Breast epithelium (tissue), 4 donors: ENCODE measurements at regions not wholly inside any gene's neighbourhood (a gene's known extent, or its start where the extent isn't known, plus 50 kb on each side); places are given as distances from the start of the nearest gene placed in this dataset.
A peak's percentile ranks its signal among the peaks of the same experiment; 100 is the strongest.

Experiments
- DNase-seq, 2 donors: peaks; one replicate each; pipeline ENCODE4 v3.0.0-alpha.2; 2019; ENCODE audit warnings: low spot score in 2 of 2
- H3K27ac ChIP-seq, 2 donors: fragments of 200-600 bp; sonication (generic) in 1 of 2; one replicate each; pipeline ENCODE4 v1.5.1; 2016 to 2019; ENCODE audit warnings: mild to moderate bottlenecking in 1 of 2
- H3K27me3 ChIP-seq, 2 donors: fragments of 200-600 bp; sonication (generic) in 1 of 2; one replicate each; pipeline versions ENCODE4 v1.5.1 to v1.6.0; 2017 to 2019; ENCODE audit warnings: control low read depth in 1 of 2, mild to moderate bottlenecking in 1 of 2
- H3K36me3 ChIP-seq: fragments of 200-600 bp; one replicate; pipeline ENCODE4 v1.5.1; 2019
- H3K4me1 ChIP-seq, 2 donors: fragments of 200-600 bp; sonication (generic); one replicate each; pipeline ENCODE4 v1.5.1; 2016 to 2019; ENCODE audit warnings: control low read depth in 1 of 2
- H3K4me3 ChIP-seq, 3 donors: fragments of 200-600 bp; sonication (generic); 1 replicate in 2 of 3; 2 replicates in 1 of 3; pipeline ENCODE4 v1.5.1; 2016 to 2019; ENCODE audit warnings: mild to moderate bottlenecking in 3 of 3, moderate library complexity in 2 of 3
- H3K9me3 ChIP-seq, 2 donors: fragments of 200-600 bp; sonication (generic) in 1 of 2; one replicate each; pipeline ENCODE4 v1.5.1; 2016 to 2019; ENCODE audit warnings: control low read depth in 1 of 2
- CTCF ChIP-seq, 3 donors: fragments of 450-650 bp; IDR thresholded peaks; one replicate each; pipeline ENCODE4 v1.5.1; 2016 to 2017; ENCODE audit warnings: antibody characterized with exemption in 3 of 3, mild to moderate bottlenecking in 3 of 3, moderate library complexity in 3 of 3
- POLR2A ChIP-seq: fragments of 450-650 bp; IDR thresholded peaks from one replicate; pipeline ENCODE4 v1.6.1; 2016; ENCODE audit warnings: antibody characterized with exemption, mild to moderate bottlenecking, moderate library complexity
- POLR2AphosphoS5 ChIP-seq, 3 donors: sonication (generic); formaldehyde crosslinking; IDR thresholded peaks; one replicate each; pipeline ENCODE4 v1.6.1; 2017; ENCODE audit warnings: antibody characterized with exemption in 3 of 3
- intact Hi-C: fragments of 100-400 bp; cut with DNase I; formaldehyde crosslinking; loops from one replicate; pipeline ENCODE4 v1.15.1; 2023; ENCODE audit warnings: low total_unique reads

- Histone ChIP-seq H3K27me3 (no peaks in the 10 kb centered on the region), H3K4me1 (peaks cover 0 to 5% of the 10 kb centered on the region in 2 donors), H3K27ac (peak overlapping the region; percentile 94 to 98), H3K9me3 (no peaks in the 10 kb centered on the region), H3K36me3 (no peaks in the 10 kb centered on the region), H3K4me3 (peak overlapping the region; percentile 56 to 87 (median 73))
- no peak for TF ChIP-seq CTCF (IDR thresholded peaks at IDR 0.05)
- TF ChIP-seq POLR2AphosphoS5 (IDR thresholded peaks at IDR 0.05), result peak; percentile 90 to 99 (median 96)
- peak; percentile 96 for TF ChIP-seq POLR2A
- peak; percentile 94 to 95 for DNase-seq
- intact Hi-C loops, result loop anchor here (2.0 kb wide), 1 partner anchor 65 kb away; no protein-coding TSS in a partner anchor
These were observed 63.1 kb upstream of the IRF2 start for GRCh38 chr4:184537269-184538022.

GRCh38 chr4:184536881-184537248 is 62.5 kb upstream of the IRF2 start:
- DNase-seq, result no peak
- TF ChIP-seq CTCF (IDR thresholded peaks at IDR 0.05), result no peak
- TF ChIP-seq POLR2AphosphoS5 (IDR thresholded peaks at IDR 0.05), result no peak
- TF ChIP-seq POLR2A, result no peak
- Histone ChIP-seq H3K4me3 (peak overlapping the region; percentile 56 to 87 (median 73)), H3K36me3 (no peaks in the 10 kb centered on the region), H3K4me1 (peaks cover 0 to 5% of the 10 kb centered on the region in 2 donors), H3K27me3 (no peaks in the 10 kb centered on the region), H3K9me3 (no peaks in the 10 kb centered on the region), H3K27ac (peak overlapping the region; percentile 94 to 98)
- intact Hi-C loops, result loop anchor here (2.0 kb wide), 1 partner anchor 64 kb away; no protein-coding TSS in a partner anchor

DNA sequence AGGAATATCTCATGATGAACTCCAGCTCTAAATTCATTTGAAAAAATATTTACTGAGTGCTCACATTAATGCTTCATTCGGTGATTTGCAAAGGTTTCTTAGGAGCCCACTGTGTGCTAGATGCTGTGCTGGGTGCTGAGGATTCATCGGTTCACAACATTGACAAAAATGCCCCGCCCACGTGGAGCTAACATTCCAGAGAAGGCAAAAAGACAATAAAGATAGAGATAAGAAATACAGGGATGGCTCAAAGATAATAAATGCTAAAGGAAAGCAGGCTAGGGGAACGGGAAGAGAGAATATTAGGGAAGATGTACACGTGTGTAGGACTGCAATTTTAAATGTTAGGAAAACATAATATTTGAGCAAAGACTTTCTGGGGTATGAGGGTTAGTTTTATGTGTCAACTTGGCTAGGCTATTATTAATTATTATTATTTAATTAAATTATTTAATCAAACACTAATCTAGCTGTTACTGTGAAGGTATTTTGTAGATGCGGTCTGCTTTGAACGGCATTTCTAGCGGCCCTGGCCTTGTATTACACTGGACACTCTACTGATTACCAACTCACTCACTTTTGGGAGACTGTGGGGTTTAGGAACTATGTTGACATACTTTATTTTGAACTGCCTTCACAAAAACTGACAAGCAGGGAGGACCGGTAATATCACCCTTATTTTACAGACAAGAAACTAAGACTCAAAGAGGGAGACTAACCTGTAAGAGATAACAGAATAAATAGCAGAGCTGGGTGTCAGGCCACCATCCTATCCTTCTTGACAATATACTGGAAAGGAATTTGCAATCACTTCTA is 61.9 kb upstream of the IRF2 start:
- Histone ChIP-seq H3K36me3 (no peaks in the 10 kb centered on the region), H3K9me3 (no peaks in the 10 kb centered on the region), H3K27ac (peak overlapping the region; percentile 94 to 98), H3K27me3 (no peaks in the 10 kb centered on the region), H3K4me3 (peak overlapping the region; percentile 56 to 87 (median 73)), H3K4me1 (peaks cover 0 to 5% of the 10 kb centered on the region in 2 donors)
- no peak for DNase-seq
- TF ChIP-seq CTCF (IDR thresholded peaks at IDR 0.05) (no peak), POLR2AphosphoS5 (IDR thresholded peaks at IDR 0.05) (no peak), POLR2A (no peak)
- intact Hi-C loops, result loop anchor here (2.0 kb wide), 1 partner anchor 63 kb away; no protein-coding TSS in a partner anchor

DNA sequence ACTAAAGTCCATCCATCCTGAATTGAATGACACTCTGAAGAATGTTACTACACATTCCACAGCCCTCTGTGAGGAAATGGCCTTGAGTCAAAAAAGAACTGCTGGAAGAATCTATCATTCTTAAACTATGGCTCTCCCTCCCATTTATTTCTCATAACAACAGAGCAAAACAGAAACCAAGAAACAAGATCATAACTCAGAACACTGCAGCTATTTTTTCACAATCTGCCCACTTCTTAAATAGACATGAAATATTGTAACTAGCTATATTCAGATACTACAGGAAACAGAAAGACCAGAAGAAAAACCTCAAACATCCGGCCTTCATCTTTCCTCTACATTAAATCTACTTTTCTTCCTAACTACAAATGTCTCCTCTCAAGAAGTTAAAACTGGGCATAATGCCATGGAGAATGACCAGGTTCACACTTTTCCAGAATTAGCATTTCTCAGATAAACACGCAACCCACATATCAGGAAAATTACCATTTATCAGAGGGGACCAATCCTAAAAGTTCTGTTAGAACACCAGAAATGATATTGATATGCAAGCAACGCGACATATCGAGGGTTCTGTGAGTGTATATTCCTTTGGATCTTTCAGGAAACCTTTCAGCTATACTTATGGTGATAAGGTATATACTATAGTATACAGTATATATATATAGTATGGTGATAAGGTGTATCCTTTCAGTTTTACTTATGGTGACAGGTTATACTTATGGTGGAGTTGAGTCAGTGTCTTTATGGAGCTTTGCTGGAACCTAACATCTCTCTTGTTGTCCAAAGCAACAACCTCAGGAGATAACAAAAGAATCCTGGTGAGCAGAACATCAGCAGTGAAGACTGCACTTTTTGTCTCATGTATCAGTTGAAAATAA is 60.4 kb upstream of the IRF2 start:
- Histone ChIP-seq H3K9me3 (no peaks in the 10 kb centered on the region), H3K27ac (peak overlapping the region; percentile 94 to 98), H3K27me3 (no peaks in the 10 kb centered on the region), H3K4me3 (peak overlapping the region in 1 of 3 donors; percentile 13), H3K36me3 (no peaks in the 10 kb centered on the region), H3K4me1 (peaks cover 0 to 5% of the 10 kb centered on the region in 2 donors)
- intact Hi-C loops, result no loop called here
- TF ChIP-seq CTCF (IDR thresholded peaks at IDR 0.05), result no peak
- TF ChIP-seq POLR2AphosphoS5 (IDR thresholded peaks at IDR 0.05), result no peak
- no peak for TF ChIP-seq POLR2A
- DNase-seq, result no peak
